HG02840 (cell line): ENCODE measurements at regions not wholly inside any gene's neighbourhood (a gene's known extent, or its start where the extent isn't known, plus 50 kb on each side); places are given as distances from the start of the nearest gene placed in this dataset.

Experiments
- ATAC-seq: cut with Tn5 transposase; IDR thresholded peaks from one replicate; pipeline ENCODE4 v1.9.1; 2021; ENCODE audit warnings: mild to moderate bottlenecking, moderate library complexity, moderate number of reproducible peaks; ENCODE audit not compliant: unreplicated experiment, low FRiP score

DNA sequence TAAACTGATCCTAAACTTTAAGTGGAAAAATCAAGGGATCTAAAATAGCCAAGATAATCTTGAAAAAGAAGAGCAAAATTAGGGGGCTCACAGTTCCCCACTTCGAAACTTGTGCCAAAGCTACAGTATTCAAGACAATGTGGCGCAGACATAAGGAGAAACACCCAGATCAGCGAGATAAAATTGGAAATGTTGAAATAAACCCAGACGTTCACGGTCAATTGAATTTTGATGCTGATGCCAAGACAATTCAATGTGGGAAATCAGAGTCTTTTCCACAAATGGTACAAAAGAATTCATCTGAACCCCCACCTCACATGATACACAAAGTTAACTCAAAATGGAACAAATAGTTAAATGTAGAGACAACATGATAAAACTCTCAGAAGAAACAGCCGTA lies 601.6 kb downstream of the BRD1 start:
- ATAC-seq = no peak

GRCh38 chr22:49224243-49224642 lies 603.4 kb downstream of the BRD1 start:
- no peak for ATAC-seq

DNA sequence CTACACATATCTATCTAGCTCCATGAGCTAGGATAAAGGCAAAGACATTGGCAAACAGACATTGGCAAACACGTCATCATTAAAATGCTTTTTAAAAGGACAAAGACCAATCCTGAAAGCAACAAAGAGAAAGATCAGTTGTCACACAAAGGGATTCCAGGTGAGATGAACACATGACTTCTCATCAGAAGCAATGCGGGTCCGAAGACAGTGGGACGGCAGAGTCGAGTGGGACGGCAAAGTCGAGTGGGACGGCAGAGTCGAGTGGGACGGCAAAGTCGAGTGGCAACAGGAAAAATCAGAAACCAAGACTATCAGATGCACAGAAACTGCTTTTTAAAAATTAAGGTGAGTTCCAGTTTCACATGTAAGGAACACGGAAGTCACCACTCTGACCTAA lies 609.5 kb downstream of the BRD1 start:
- no peak for ATAC-seq

DNA sequence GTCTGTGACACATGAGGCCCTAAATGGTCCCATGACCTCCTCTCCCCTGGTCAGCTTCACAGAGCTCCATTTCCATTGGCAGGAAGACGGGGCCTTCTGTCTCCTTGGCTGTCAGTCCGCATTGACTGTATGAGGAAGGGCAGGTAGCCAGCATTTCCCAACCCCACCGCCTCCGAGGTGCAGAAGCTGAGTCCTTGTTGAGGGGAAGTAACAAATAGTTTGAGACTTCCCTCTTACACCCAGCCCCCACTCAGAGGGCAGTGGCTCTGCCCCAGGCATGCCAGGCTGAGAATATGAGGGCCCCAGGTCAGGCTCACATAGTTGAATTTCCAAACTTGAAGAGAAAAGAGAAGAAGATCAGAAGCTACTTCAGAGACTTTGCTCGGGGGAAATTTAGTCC lies 611.1 kb downstream of the BRD1 start:
- ATAC-seq = no peak

- ATAC-seq = no peak
These were observed 611.8 kb downstream of the BRD1 start for GRCh38 chr22:49215840-49216239.

- no peak for ATAC-seq
These were observed 612.7 kb downstream of the BRD1 start for GRCh38 chr22:49214976-49215375.

DNA sequence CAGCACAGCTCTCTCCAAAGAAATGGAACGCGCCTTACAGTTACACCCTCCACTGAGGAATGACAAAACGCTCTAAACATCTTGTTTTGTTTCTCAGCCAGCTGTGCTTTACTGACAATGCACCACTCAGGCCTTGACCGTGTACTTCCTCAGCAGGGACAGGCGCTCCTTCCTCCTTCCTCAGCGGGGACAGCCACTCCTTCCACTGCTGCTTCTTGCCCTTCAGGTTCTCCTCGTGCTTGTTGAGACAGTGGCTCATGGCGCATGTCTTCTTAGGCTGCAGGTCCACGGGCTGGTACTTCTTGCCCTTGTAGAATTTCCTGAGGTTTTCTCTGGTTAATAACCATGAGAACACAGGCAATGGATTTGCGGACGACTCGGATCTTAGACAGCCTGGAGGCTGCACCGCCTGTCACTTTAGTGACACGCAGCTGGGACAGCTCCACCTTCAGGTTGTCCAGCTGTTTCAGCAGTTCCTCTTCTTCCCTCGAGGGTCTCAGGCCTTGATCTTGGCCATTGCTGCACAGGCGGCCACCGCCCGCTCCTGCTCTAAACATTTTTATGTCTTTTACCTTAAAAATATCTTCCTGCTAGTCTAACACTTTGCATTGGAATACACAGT lies 613.8 kb downstream of the BRD1 start:
- no peak for ATAC-seq

DNA sequence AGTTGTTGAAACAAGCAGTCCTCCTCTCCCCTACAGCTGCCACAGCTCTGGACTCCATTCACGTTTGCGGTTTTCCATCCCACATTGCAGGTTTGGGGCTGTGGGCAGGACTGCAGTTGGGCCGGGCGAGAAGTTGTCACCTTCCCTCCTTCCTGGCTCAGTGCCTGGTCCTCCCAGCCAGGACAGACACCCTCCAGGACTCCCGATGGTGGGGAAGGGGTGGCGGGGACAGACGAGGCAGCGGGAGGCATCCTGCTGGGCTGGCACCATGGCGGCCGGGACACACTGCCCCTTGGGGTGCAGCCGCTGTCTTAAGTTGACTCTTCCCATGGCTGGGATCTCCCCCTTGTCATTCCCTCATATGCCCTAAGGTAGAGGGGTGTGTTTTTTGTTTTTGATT lies 615.2 kb downstream of the BRD1 start:
- ATAC-seq = no peak

DNA sequence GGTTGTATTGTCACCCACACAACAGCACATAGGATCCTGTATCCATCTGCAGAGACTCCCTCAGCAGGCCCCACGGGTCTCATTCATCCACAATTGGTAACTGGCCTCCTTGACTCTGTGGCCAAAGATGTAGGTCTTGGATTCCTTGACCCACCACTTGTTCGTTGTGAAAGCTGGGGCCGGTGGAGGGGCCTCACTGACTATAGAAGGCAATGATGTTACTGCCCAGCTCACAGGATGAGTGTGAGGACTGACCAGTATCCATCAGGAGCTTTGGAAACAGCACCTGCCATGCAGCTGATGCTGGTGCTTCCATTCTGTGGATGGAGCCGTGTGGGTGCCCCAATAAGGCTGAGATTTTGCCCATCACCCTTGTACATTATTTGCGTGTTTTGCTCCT lies 615.7 kb downstream of the BRD1 start:
- no peak for ATAC-seq

DNA sequence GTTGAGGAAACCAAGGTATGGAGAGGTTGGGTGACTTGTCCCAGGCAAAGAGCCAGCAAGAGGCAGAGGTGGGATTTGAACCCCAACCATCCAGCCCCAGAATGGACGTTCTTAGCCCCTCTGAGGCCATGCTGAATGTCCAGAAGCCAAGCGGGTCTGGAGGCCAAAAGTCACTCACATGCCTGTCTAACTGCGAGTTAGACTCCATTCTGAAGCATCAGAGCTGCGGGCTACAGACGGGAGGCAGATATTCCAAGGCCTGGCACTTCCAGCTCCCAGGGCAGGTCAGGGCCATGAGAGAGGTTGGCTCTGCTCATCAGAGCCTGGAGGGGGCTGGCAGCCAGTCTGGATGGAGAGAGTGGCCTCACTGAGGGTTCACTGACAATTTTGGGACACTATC lies 616.5 kb downstream of the BRD1 start:
- ATAC-seq = no peak

DNA sequence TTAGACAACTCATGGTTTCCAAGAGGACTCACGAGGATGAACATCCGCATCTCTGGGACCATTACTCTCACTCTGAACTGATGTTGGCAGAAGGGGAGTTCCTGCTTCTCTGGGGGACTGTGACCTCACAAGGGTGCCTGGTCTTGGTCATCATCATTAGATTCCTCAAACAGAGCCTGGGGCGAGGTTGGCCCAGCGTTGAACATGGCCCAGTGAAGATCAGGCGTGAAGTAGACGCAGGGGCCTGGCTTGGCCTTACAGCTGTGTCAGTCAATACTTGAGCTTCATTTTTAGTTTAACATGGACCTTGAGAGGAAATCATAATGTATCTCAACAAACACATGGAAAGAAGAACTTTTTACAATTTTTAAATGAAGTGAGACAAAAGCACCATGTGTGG lies 617.1 kb downstream of the BRD1 start:
- no peak for ATAC-seq

- no peak for ATAC-seq
These were observed 618.0 kb downstream of the BRD1 start for GRCh38 chr22:49209452-49210195.

DNA sequence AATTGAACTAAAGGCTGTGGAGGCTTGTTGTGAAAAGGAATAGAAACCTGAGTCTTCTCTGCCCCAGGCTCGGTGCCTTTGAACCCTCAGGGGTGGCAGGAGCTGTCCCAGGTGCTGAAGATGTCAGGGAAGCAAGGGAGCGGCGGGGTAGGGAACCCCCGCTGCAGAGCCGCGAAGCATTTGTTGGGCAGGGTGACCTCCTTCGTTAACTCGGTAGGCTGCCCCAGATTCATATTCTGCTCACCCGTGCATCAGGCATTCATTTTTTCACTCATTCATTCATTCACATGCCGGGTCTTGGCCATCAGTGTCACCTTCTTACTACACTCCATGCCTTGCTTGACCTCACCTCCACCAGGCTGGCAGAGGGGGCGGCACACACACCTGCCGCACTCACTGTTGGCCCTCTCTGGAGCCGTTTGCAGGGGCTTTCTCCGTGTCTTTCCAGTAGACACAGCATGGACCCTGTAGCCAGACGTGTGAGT lies 618.9 kb downstream of the BRD1 start:
- no peak for ATAC-seq

DNA sequence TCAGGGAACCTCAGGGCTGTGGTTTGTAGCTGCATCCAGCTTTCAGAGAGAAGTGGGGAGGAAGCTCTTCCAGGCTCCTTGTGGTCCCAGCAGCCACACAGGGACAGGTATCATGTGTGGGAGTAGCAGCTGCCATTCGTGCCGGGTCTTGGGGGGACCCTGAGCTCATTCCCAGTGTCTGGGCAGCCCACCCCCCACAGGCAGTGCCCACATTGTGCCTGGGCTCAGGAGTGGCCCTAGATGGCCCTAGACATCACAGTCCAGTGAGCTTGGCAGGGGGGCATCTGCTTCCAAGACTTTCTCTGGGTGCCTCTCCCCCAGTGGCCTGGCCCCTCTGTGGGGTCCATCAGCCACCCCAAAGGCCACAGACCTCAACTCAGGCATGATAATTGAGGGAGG lies 619.7 kb downstream of the BRD1 start:
- ATAC-seq = no peak

DNA sequence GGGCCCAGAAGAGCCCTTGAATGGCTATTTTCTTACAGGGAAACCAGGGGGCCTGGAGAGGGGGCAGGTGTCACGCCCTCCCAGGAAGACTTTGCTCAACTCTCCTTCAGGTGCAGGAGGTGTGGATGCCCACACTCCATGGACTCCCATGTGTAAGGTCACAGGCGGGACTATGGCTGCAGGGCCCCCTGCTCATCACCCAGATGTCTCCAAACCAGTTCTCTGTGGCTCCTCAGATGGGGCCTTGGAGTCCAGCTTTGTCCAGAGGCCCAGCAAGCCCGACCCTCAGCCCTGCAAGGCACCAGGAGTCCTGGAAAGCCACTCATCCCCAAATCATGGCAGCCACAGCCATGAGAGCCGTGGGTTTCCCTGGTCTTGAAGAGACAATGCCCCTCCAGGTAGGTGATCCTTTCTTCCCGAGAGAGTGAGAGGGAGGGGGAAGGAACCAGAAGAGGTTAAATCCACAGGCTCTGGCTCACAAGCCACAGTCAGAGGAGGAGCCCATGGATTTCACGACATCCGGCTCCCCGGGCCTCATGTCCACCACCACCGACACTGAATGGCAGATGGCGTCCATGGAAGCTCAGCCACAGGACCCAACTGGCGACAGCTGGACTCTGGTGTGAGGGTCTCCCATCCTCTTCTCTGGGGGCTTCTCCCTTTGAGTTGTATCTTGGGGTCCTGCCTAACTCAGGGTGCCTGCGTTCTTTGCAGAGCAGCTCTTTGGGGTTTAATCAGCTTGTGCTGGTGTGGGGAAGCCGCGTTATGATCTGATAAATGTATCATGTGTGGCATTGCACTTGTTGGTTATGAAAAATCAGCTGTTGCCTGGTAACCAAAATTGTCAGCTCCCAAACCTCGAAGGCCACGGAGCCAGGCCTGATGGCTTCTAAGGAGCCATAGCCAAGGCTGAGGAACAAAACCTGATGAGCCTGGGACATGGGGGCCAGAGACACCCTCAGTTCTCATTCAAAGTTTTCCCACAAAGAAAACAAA lies 620.4 kb downstream of the BRD1 start:
- no peak for ATAC-seq

- no peak for ATAC-seq
These were observed 621.4 kb downstream of the BRD1 start for GRCh38 chr22:49206281-49206680.

DNA sequence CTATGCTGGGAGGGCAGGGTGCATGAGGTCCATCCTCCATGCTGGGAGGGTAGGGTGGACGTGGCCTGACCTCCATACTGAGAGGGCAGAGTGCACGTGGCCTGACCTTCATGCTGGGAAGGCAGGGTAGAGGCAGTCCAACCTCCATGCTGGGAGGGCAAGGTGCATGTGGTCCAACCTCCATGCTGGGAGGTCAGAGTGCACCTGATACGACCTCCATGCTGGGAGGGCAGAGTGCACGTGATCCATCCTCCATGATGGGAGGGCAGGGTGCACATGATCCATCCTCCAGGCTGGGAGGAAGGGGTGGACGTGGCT lies 622.2 kb downstream of the BRD1 start:
- ATAC-seq = no peak

DNA sequence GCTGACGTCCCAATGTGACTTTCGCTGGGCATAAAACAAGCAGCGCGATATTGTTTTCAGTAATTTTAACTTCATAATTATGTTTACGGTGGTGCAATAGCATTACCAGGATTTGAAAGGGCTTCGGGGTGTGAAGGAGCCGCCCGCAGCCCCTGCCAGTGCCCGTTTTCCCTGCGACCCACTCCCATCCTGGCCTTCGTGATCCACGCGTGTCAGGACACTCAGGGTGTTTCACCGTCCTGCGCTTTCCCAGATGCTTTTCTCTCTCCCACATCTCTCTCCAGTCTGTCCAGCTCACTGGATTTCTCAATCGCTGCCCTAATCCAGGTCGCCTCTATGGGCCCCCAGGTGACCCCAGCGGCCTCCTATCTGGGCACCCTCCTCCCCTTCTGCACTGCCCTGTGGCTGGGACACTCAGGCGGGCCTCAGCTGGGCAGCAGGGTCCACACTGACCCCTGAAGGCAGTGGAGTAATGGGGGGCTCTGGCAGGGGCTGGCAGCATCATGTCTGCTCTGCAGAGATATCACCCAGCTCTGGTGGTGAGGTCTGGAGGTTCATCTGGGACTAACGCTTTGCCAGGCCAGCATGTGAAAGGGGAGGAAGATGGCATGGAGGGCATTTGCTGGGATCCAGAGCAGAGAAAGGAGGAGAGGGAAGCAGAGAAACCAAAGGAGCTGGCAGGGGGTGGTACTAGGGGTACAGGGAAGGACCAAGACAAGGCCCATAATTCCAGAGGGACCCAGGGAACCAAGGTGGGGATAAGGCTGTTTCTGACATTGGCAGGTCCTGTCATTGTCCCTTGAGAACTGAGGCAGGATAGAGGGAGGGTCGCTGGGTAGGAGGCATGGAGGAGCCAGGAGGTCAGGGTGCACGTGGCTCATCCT lies 622.8 kb downstream of the BRD1 start:
- no peak for ATAC-seq

DNA sequence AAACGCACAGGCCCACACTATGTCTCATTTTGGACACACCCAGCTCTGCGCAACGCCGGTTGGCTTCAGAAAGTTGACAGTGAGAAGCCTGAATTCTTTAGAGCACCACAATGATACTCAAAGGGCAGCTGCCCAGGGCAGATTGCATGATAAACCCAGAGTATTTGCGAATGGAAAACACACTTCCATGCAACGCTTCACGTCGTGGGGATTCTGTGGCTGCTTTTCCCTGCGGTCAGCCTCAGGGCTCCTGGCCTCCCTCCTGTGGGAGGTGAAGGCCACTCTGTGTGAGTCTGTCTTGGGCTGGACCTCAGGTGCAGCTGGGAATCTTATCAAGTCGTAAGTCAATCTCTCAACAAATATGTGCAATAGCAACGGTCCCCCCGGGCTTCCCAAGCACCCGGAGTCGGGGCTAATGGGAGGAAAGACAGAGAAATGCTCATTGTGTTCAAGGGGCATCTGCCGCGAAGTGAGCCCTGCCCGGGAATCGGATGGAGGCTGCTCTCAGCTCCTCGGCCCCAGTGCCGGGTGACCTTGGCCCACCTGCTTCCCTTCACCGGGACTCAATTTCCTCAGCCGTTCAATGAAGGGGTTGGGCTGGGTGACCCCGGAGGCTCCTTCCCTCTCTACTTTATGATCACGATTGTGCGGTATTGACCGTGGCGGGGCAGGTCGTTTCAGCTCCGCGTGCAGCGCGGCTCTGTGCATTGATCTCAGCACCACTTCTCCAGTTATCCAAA lies 623.6 kb downstream of the BRD1 start:
- ATAC-seq = no peak
